ENCODE measurements at regions not wholly inside any gene's neighbourhood (a gene's known extent, or its start where the extent isn't known, plus 50 kb on each side); places are given as distances from the start of the nearest gene placed in this dataset.

DNA sequence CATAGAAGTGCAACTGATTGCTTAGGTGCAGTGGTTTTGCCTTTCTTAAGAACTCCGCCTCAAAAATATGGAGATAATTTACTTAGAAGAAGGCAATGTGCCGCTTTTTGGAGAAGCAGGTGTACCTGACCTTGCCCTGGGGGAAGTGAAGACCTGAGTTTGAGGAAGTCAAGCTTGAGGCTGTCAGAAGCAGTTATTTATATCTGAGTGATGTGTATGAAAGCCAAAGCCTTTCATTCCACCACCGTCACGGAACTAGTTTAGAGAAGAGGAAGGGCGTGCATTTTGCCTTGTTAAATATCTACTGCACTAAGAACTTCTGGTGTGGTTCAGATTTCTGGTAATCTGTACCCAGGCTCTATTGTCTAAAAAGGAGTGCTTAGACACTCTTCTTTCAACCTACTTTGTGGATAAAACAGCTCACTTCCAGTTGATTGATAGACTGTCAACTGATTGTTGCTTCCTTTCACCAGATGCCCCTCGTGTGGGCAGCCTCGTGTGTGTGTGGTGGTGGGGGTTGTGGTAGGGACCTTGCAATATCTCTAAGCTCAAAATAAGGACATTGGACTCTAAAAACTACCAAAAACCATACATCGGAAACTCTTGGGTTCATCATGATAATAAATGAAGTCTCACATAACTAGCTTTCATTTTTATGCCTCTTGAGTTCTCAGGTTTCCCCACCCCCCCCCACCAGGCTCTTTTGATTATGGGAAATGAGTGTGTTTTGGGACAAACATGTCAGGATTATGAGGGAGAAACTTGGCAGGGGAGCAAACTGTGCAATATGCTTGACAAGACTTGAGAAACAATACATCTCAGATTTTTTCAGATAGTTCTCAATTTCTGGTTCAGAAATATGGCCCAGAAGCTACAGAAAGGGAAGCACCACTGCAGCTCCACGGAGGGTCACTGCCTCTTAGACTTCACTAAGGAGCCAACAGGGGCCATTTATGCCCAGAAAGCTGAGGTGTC lies 78.6 kb downstream of the ARF6 start:
- DNase-seq: no peak

DNA sequence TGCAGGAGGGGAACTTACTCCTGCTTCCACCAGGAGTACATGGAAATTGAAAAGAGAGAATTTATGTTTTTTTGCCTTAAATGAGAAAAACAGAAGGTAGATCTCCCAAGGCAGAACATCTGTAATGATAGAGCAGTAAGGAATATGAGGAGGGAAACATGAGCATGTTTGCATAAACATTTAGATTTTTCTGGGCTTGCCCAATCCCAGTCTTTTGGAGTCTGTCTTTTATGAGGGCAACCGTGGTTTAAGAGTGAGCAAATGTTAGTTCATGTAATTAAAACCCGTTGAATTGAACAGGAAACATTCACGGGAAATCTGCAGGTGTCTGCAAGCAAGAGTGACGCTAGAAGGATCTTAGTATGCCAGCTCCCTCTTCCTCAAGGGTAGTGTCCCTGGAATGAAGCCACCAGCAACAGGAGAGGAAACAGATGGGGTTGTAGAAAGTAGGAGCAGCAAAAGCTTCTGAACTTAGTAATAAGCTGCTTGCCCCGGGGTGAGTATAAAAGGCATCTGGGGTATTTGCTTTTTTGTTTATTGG lies 79.3 kb downstream of the ARF6 start:
- DNase-seq: peak; percentile 34

DNA sequence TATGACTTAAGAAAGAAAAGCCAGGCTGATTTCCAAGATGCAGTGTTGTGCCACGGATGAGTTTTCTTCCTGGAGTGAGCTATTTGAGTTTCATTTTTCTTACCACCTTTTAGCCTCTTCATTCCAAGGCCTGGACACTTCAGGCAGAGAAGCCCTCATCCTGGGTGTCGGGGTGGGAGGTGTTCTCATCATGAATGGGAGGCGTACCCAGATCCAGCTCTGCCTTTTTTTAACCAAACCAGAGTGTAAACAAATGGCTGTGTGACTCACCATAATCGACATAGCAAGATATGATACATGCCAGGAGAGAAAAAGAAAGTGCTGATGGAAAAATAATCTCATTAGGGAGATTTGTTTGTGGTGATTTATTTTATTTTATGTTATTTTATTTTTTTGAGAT lies 79.9 kb downstream of the ARF6 start:
- DNase-seq: no peak

DNA sequence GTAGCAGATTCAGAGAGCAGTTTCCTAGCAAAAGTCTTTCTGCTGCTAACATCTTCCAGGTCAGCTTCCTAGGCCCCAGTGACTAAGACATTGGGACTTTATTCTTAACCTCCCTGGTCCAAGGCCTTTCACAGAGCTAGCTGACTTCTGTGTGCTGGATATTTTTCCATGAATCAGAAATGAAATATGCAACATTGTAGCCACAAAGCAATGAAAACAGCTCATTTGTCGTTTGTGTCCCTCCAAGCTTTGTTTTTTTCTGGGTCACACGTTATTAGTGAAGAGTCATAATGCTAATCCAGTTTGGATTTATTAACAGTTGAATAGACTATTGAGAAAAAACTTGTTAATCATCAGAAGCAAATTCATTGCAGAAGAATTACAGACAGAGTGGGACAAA lies 82.4 kb downstream of the ARF6 start:
- no peak for DNase-seq

DNA sequence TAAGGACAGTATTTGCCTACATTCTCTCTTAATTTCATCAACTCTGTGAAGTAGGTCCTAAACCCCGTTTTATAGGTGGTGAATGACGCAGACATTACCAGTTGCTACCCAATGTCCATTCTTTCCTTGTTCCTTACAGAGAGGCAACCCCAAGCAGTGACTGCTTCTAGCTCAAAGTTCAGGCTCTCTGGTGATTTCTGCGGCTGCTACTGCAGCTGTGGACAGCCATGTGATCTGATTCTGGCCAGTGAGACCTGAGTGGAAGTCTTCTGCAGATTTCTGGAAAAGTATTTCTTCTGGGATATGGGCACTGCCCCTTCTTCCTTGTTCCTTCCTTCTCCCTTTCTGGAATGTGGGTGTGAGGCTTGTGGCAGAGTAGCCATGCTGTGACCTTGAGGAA lies 82.9 kb downstream of the ARF6 start:
- DNase-seq: no peak

DNA sequence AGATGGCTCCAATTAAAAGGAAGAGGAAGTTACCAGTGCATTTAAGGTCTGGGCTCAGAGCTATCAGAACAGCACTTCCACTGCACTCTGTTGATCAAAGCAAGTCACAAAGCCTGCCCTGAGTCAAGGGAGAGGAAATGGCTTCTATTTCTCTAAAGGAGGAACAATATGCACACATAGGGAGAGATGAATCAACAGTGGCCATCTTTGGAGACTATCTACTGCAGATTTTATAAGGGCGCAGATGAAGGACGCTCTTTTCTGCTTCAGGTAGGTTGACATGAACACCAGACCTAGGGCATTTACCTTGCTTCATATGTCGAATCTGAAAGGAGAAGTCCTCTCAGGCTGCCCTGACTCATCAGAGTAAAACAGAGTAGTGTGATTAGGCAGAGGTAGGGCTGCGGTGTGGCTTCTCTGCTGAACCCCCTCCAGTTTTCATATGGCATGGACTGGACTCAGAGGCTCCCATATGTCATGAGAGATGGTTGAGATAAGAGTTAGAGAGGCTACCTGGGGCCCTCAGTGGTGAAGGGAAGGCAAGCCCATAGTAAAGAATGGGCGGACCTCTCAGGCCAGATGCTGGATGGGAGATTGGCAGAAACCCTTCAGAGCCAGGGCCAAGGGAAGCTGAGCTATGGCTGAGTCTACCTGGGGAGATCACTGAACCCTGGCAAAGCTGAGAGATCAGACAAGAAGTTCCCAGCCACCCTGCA lies 84.4 kb downstream of the ARF6 start:
- no peak for DNase-seq

DNA sequence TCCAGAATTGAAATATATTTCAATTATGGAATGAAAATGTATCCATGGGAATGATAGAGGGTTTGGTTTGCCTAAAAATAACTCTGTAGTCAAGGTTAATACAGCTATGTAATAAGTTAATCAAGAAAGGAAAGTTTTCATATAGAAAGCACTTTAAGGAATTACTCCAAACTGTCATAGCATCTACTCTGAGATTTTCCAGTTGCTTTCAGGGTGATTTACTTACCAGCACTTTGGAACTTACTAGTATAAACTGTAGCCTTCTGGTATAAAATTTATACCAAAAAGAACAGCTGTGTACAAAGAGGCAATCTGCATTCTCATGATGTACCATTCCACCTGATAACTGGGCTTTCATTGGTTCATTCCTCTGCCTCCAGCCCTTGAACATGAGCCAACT lies 87.1 kb downstream of the ARF6 start:
- DNase-seq: no peak

DNA sequence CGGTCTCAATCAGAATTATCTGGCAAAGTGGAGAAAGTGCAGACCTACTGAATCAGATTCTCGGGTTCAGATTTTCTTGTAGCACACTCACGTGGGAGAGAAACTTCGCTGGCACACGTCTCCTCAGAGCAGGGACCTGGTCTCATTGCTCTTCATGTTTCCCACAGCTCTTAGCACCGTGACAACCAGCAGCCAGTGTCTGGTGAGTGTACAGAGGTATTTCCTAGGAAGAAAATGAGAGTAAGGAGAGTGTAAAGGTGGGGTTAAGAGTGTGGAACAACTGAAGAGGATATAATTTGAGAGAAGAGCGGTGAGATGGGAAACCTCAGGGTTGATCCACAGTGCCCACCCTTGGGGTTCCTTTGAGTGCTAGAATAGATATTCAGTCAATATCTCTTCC lies 89.2 kb downstream of the ARF6 start:
- DNase-seq: no peak

DNA sequence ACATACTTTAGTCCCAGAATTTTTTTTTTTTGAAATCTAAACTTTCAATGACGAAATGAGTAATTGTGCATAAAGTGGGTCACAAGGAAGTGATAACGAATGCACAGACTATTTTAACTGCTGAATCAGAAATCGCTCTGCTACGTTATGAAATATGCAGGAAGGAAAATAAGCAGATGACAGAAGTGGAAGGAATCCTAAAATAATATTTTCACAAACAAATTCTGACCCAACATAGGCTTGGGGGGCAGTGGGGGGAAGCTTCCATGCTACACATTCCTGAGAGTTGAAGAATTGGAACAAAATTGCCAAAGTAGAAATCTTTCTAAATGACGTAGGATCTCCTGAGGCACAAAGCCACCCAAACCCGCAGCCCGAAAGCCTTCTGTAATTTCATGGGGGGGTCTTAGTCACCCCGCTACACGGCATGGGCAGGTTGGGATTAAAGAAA lies 89.6 kb downstream of the ARF6 start:
- DNase-seq: no peak

DNA sequence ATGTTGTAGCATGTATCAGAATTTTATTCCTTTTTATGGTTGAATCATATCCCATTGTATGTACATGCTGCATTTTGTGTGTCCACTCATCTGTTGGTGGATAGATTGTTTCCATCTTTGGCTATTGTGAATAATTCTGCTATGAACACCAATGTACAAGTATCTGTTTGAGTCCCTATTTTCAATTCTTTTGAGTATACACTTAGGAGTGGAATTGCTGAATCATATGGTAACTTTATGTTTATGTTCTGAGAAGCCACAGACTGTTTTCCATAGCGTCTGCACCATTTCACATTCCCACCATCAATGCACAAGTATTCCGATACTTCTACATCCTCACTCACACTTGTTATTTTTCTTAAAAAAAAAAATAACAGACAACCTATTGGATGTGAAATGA lies 91.5 kb downstream of the ARF6 start:
- no peak for DNase-seq

DNA sequence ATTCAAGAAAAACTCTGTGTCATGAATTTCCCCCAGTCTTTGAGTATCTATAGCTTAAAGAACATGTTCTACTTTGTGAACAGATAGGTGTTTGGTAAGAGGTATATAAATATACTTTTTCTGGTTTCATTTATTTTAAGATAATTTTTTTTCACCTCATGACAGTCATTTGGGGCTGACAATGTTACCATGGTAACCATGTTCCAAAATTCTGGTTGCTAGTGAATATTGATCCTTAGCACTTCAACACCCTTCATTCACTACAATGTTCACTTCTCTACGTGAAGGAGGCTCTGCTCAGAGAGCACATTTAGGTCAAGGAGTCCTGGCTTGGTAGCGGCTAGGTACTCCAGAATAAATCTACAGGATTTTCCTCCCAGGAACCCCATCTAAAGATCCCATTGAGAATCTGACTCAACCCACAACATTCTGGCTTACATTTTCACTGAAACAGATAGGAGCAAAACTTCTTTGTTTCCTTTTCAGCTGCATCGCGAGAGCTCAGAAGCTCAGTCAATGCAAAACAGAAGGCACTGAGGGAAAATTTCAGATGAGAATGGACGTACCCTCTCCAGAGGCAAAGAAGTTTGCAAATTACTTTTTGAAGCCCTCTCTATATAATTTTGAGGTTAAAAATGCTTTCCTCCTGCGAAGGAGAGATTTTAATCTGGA lies 93.6 kb downstream of the ARF6 start:
- no peak for DNase-seq

DNA sequence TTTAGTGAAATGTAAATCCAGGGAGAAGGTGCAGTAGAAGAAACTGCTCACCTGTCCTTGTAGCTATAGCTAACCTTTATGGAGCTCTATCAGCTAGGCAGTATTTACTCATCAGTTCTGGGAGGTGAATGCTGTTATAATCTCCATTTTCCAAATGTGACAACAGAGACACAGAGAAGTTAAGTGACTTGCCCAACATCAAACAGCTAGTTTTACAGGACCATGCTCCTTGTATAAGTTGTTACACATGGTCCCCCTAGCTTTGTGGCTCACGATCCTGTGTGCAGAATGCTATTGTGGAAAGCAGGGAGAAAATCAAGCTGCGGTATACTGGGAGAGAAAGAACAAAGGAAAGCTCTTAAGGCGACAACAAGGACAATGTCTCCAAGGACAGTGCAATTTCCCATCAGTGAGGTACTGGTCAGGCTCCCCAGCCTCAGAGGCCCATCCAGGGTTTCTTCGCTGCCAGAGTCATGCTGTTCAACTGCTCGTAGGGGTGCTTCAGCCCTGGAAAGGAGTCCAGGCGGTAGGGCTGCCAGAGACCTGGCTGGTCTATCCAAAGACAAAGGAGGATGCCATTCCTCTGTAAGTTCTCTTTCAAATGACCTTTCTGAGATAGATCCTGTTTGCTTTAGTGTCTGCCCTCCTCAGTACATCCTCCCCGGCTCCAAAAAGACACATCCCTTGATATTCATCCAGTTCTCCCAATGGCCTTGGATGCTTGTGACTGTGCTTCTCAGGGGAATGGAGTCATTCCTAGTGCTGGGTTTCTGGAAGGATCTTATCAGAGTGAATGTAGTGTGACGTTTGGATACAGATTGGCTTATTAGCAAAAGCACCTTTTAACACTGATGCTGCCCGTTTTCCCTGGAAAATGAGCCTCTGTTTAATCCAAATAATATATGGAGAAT lies 95.5 kb downstream of the ARF6 start:
- DNase-seq: no peak

DNA sequence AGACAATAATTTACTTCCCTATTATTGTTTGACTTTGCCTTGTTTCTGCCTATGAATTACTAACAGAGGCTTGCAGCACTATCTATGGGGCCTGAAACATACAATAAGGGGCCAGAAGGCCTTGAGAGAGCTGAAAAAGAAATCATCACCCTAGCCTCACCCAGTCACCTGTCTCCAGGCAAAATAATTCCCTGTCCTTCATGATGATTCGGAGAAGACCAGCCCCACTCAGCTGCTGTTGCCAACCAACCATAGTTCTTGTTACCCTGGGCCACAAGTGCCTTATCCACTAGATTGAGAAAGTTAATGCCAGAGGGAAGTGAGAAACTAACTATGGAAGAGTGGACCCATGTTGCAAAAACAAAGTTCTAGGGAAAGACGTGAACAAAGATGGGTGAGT lies 97.1 kb downstream of the ARF6 start:
- no peak for DNase-seq

DNA sequence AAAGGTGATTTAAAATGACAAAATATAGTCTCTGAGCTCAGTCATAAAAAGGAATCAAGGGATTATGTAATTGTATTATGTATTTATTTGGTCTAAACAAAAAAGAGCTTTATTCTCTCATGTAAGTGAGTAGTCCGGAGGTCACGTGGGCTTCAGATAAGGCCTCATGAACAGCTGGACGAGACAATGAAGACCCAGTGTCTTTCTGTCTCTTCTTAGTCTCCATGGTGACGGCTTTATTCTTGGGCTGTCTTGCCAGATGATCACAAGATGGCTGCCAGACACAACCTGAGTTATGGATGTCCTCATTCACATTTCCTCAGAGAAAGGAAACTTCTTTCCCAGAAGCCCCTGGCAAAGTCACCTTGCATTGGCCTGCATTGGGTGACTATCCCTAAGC lies 98.6 kb downstream of the ARF6 start:
- no peak for DNase-seq

DNA sequence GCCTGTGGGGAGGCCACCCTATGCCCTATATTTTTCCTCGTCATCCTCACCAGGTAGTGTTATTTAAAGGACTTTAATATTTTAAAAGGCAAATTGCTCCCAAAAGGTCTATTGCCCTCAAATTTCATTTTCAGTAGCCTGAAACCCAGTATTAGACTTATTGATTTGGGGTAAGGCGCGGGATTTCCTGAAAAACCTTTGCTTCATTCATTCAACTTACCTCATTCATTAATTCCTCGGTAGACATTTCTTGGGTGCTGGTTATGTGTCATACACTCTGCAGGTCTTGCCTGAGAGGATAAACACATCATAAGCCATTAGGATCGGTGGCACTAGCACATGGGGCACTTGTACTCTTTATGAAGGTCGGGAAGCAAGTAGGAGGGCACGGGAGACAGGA lies 99.2 kb downstream of the ARF6 start:
- DNase-seq: no peak

DNA sequence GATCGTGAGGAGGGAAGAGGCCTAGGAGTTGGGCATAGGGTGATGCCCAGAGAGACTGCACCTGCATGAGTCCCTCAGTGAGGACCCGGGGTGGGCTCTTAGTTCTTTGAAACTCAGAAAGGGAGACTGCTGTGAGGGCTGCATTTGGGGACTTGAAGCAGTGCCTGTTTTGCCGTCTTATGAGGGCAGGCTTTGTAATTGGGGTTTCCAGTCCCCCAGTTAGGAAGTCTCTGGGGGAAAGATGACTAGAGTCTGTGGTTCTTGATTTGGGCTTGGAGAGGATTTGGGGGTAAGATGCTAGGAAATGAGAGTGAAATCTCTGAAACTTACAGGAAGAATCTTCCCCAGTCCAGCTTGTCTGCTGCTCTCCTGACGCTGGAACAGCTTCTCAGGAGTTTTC lies 99.6 kb downstream of the ARF6 start:
- no peak for DNase-seq

DNA sequence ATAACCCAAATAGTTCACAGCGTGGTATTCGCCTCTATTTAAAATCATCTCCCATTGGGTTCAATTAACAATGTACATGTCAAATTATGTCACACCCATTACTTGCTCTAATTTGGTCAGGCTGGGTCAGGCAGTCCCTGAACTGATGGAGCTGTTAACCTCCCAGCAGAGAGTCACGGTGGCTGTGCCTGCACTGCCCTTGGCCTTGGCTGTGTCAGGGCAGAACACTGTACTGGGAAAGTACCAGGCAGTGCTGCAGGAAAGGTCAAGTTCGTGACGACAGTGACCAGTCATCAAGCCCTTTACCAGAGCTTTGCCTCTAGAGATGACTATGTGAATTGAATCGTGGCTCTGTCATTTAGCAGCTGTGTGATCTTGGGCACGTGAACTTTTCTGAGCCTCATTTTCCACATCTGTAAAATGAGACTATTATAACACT lies 100.0 kb downstream of the ARF6 start:
- no peak for DNase-seq

DNA sequence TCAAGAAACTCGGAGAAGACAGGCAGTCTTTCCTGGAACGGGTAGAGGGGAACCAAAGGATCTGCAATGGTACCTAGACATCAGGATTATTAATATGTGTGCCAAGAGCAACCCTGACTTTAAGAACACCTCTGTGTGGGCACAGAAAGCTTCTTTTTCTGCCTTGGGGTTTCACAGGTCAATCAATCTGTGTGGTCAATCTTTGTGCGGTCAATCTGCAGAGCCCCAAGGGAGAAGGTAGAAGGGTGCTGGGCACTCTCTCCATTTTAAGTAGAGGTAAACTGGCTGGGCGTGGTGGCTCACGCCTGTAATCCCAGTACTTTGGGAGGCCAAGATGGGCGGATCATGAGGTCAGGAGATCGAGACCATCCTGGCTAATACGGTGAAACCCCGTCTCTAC lies 100.7 kb downstream of the ARF6 start:
- no peak for DNase-seq

DNA sequence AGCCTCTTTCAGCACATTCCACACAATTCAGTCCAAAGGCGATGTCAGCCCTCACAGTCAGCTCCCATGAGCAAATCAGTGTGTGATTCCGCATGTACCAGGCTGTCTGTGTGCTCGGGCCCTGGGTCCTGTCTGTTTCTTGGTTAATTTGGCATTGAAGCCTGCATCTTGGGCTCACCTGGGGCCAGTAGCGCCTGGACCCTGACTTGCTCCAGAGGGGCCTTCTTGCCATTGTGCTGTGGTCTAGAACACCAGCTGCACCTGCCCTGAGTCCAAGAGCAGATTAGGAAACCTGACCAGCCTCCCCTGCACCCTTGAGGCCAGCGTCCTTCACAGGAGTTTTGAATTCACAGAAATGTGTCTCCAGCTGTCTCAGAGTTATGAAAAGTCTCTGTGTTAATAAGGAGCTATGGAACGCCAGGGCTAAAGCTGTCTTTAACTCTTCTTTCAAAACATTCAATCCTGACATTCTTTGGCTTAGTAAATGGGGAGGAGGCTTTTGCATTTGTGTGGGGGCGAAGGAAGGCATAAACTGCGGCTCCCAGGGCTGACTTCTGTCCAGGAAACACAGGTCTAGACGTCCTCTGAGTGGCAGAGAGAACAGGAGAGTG lies 102.2 kb downstream of the ARF6 start:
- DNase-seq: no peak

DNA sequence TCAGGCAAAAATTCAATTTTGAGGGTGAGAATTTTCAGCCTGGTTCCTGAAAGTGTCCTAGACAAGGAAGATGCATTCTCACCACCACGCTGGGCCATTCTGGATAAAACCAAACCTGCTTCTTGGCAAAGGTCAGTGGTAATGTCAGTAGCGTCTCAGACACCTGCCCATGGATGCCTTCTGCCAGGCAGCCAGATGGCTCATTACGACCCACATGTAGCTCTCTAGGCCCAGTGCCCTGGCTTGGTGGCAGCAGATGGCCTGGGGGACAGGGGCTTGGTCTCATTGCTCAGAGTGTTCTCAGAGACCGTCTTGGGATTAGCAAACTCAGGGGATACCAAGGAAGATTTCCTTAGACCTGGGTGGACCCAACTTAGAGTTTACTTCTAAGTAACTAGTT lies 105.1 kb downstream of the ARF6 start:
- DNase-seq: peak; percentile 29

DNA sequence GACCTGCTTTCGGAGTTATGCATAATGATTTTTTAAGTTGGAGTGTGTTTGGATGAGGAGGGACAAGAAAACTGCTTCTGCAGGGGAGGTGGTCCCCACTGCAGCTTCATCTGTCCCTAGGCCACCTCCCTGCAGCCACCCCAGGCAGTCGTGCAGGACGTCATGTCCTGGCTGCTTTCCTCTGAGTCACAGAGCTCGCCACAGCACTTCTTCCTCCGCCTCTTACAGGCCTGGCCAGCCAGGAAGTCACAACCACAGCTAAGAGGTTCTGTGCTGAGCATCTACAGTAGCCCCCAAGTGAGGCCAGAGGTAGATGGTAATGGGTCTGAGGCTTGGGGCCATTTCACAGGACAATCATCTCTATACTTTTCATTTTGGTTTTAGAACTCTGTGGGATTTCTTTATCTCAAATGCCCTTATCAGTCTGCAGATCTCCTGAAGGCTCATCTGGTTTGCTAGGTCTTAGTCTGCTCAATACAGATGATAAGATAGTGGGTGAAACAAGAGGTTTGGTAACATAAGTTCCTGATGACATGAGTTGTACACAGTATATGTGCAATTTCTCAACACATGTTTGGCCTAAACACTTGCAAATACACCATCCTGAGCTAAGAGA lies 106.4 kb downstream of the ARF6 start:
- DNase-seq: no peak

All from NCI-H1694 treated with DMSO at 0.1 percent for 48 hours (cell line).